IMR-90 (cell line): ENCODE measurements at regions not wholly inside any gene's neighbourhood (a gene's known extent, or its start where the extent isn't known, plus 50 kb on each side); places are given as distances from the start of the nearest gene placed in this dataset.

Source experiments
- ATAC-seq: fragments of 200-7000 bp; cut with Tn5 transposase; 2 replicates; pipeline ENCODE4 v1.9.1; 2020; ENCODE audit warnings: low read depth, mild to moderate bottlenecking, moderate library complexity
- BruUV-seq: library from RNA; stranded (reverse); fragments of 400-500 nt; replicated peaks from 2 replicates; lab custom pipeline; 2021; lab: Mats Ljungman, UMichigan
- CTCF ChIA-PET: fragments of 300-600 bp; formaldehyde crosslinking; extraction: SDS; loops from one replicate; lab custom pipeline; 2021; ENCODE audit warnings: antibody characterized with exemption; lab: Yijun Ruan, JAX
- POLR2A ChIA-PET: fragments of 300-600 bp; sonication (Branson Sonifier 250); formaldehyde crosslinking; loops from one replicate; lab custom pipeline; 2022; ENCODE audit warnings: antibody characterized with exemption; ENCODE audit not compliant: unreplicated experiment; lab: Charles Lee
- DNase-seq: peaks from one replicate; pipeline ENCODE4 v3.0.0; 2013
- H2AFZ ChIP-seq: replicated peaks from 2 replicates; pipeline ENCODE3; 2013; ENCODE audit warnings: low read length, mild to moderate bottlenecking; ENCODE audit not compliant: poor library complexity
- H2AK5ac ChIP-seq: 2 replicates; pipeline ENCODE4 v1.6.1; 2013; ENCODE audit warnings: low read depth, low read length, inconsistent platforms
- H2AK9ac ChIP-seq: replicated peaks from 2 replicates; pipeline ENCODE3; 2013; ENCODE audit warnings: mild to moderate bottlenecking, low read depth, low read length, moderate library complexity; ENCODE audit not compliant: poor library complexity
- H2BK120ac ChIP-seq: 2 replicates; pipeline ENCODE4 v1.6.1; 2013; ENCODE audit warnings: low read depth, low read length, inconsistent platforms
- H2BK15ac ChIP-seq: 3 replicates; pipeline ENCODE4 v1.6.1; 2013; ENCODE audit warnings: low read depth, low read length, inconsistent platforms
- H2BK20ac ChIP-seq: 2 replicates; pipeline ENCODE4 v1.6.1; 2013; ENCODE audit warnings: low read depth, mild to moderate bottlenecking, inconsistent platforms, low read length, moderate library complexity
- H2BK5ac ChIP-seq: 2 replicates; pipeline ENCODE4 v1.6.1; 2013; ENCODE audit warnings: mild to moderate bottlenecking, low read depth, low read length, inconsistent platforms; ENCODE audit not compliant: poor library complexity, severe bottlenecking
- H3K14ac ChIP-seq: replicated peaks from 2 replicates; pipeline ENCODE4 v1.6.1; 2013; ENCODE audit warnings: low read depth, low read length, inconsistent platforms
- H3K18ac ChIP-seq: 2 replicates; pipeline ENCODE4 v1.6.1; 2013; ENCODE audit warnings: low read depth, low read length, control low read depth
- H3K23ac ChIP-seq: 2 replicates; pipeline ENCODE4 v1.6.1; 2013; ENCODE audit warnings: low read depth, low read length, inconsistent platforms
- H3K27ac ChIP-seq: 2 replicates; pipeline ENCODE4 v1.5.1; 2013; ENCODE audit warnings: mild to moderate bottlenecking, control low read depth, low read length; ENCODE audit not compliant: insufficient read depth
- H3K27me3 ChIP-seq: 2 replicates; pipeline ENCODE4 v1.6.1; 2013; ENCODE audit warnings: low read length; ENCODE audit not compliant: control insufficient read depth, insufficient read depth
- H3K36me3 ChIP-seq: 2 replicates; pipeline ENCODE4 v1.6.1; 2013; ENCODE audit warnings: low read length, mixed read lengths; ENCODE audit not compliant: control insufficient read depth, insufficient read depth
- H3K4ac ChIP-seq: 2 replicates; pipeline ENCODE4 v1.6.1; 2013; ENCODE audit warnings: low read depth, low read length, inconsistent platforms
- H3K4me1 ChIP-seq: 2 replicates; pipeline ENCODE4 v1.6.1; 2013; ENCODE audit warnings: low read length, mixed read lengths; ENCODE audit not compliant: control insufficient read depth, insufficient read depth
- H3K4me2 ChIP-seq: 2 replicates; pipeline ENCODE4 v1.6.1; 2013; ENCODE audit warnings: low read depth, mild to moderate bottlenecking, control low read depth, low read length, moderate library complexity
- H3K4me3 ChIP-seq: 2 replicates; pipeline ENCODE4 v1.5.1; 2013; ENCODE audit warnings: low read depth, mild to moderate bottlenecking, control low read depth, low read length, moderate library complexity; ENCODE audit not compliant: insufficient read depth
- H3K56ac ChIP-seq: 2 replicates; pipeline ENCODE4 v1.6.1; 2013; ENCODE audit warnings: low read length, inconsistent platforms; ENCODE audit not compliant: insufficient read depth; ENCODE audit errors: extremely low read depth
- H3K79me1 ChIP-seq, 2 experiments: 2 replicates each; pipeline ENCODE4 v1.6.1; 2013; ENCODE audit warnings: low read length in 2 of 2, inconsistent platforms in 1 of 2, low read depth in 1 of 2
- H3K9ac ChIP-seq: 2 replicates; pipeline ENCODE4 v1.6.1; 2013; ENCODE audit warnings: low read depth, low read length, control low read depth
- H3K9me1 ChIP-seq: 2 replicates; pipeline ENCODE4 v1.6.1; 2013; ENCODE audit warnings: low read length, inconsistent platforms; ENCODE audit not compliant: insufficient read depth
- H3K9me3 ChIP-seq: 2 replicates; pipeline ENCODE4 v1.6.1; 2013; ENCODE audit warnings: low read length; ENCODE audit not compliant: control insufficient read depth, insufficient read depth
- H4K20me1 ChIP-seq: 2 replicates; pipeline ENCODE4 v1.6.1; 2013; ENCODE audit warnings: low read length, inconsistent platforms; ENCODE audit not compliant: insufficient read depth
- H4K5ac ChIP-seq: 2 replicates; pipeline ENCODE4 v1.6.1; 2013; ENCODE audit warnings: mild to moderate bottlenecking, low read depth, low read length, control low read depth
- H4K8ac ChIP-seq, 2 experiments: 2 replicates each; pipeline ENCODE4 v1.6.1; 2013; ENCODE audit warnings: low read depth in 2 of 2, low read length in 2 of 2, control low read depth in 1 of 2, inconsistent platforms in 1 of 2
- H4K91ac ChIP-seq: 2 replicates; pipeline ENCODE4 v1.6.1; 2013; ENCODE audit warnings: low read depth, low read length, inconsistent platforms; ENCODE audit not compliant: insufficient read depth
- BHLHE40 ChIP-seq: fragments of 150-350 bp; IDR thresholded peaks from 2 replicates; pipeline ENCODE4 v1.6.1; 2016; ENCODE audit warnings: mild to moderate bottlenecking, low read depth, low read length
- CEBPB ChIP-seq: IDR thresholded peaks from 2 replicates; pipeline ENCODE4 v1.6.1; 2012; ENCODE audit warnings: low read depth, low read length, improper control_type of control experiment
- CHD1 ChIP-seq: IDR thresholded peaks from 2 replicates; pipeline ENCODE4 v1.6.1; 2012; ENCODE audit warnings: low read depth, low read length, improper control_type of control experiment
- CTCF ChIP-seq: conservative IDR thresholded peaks from 2 replicates; pipeline ENCODE4 v1.5.1; 2012; ENCODE audit warnings: mild to moderate bottlenecking, low read depth, low read length, improper control_type of control experiment
- ELK1 ChIP-seq: fragments of 150-350 bp; IDR thresholded peaks from 2 replicates; pipeline ENCODE4 v1.6.1; 2016; ENCODE audit warnings: low read depth, mild to moderate bottlenecking, low read length, moderate library complexity, borderline replicate concordance
- FOS ChIP-seq: fragments of 150-350 bp; IDR thresholded peaks from 2 replicates; pipeline ENCODE4 v1.6.1; 2016; ENCODE audit warnings: low read depth, low read length
- MAFK ChIP-seq: IDR thresholded peaks from 2 replicates; pipeline ENCODE4 v1.6.1; 2012; ENCODE audit warnings: low read depth, low read length, improper control_type of control experiment
- MAZ ChIP-seq: IDR thresholded peaks from 2 replicates; pipeline ENCODE4 v1.6.1; 2012; ENCODE audit warnings: low read depth, mild to moderate bottlenecking, low read length, improper control_type of control experiment, moderate library complexity, borderline replicate concordance
- MXI1 ChIP-seq: IDR thresholded peaks from 2 replicates; pipeline ENCODE4 v1.6.1; 2012; ENCODE audit warnings: low read depth, mild to moderate bottlenecking, low read length, moderate library complexity, borderline replicate concordance
- NFE2L2 ChIP-seq: fragments of 150-350 bp; IDR thresholded peaks from 2 replicates; pipeline ENCODE4 v1.6.1; 2016; ENCODE audit warnings: low read depth, mild to moderate bottlenecking, low read length
- POLR2A ChIP-seq: IDR thresholded peaks from 2 replicates; pipeline ENCODE4 v1.6.1; 2012; ENCODE audit warnings: mild to moderate bottlenecking, low read depth, low read length
- RAD21 ChIP-seq: IDR thresholded peaks from 2 replicates; pipeline ENCODE4 v1.6.1; 2012; ENCODE audit warnings: low read length, improper control_type of control experiment
- RCOR1 ChIP-seq: IDR thresholded peaks from 2 replicates; pipeline ENCODE4 v1.6.1; 2012; ENCODE audit warnings: mild to moderate bottlenecking, low read length, improper control_type of control experiment; ENCODE audit not compliant: insufficient replicate concordance
- RFX5 ChIP-seq: IDR thresholded peaks from 2 replicates; pipeline ENCODE4 v1.8.0; 2012; ENCODE audit warnings: low read depth, mild to moderate bottlenecking, low read length, moderate library complexity
- SMC3 ChIP-seq: fragments of 150-350 bp; IDR thresholded peaks from 2 replicates; pipeline ENCODE4 v1.6.1; 2016; ENCODE audit warnings: low read depth, mild to moderate bottlenecking, antibody characterized with exemption, low read length, moderate library complexity
- USF2 ChIP-seq: fragments of 150-350 bp; IDR thresholded peaks from 2 replicates; pipeline ENCODE4 v1.6.1; 2017; ENCODE audit warnings: mild to moderate bottlenecking, antibody characterized with exemption, low read length, low read depth
- WGBS, 2 experiments: methylation state at CpG; one replicate each; pipeline versions ENCODE4 v1.1.5 to v1.1.7; 2013; ENCODE audit warnings: missing lambda C conversion rate in 2 of 2; ENCODE audit not compliant: insufficient read length in 1 of 2; ENCODE audit errors: extremely low coverage in 2 of 2; 5-methylcytosine and 5-hydroxymethylcytosine counted together
- dilution Hi-C: fragments of 300-500 bp; cut with HindIII; formaldehyde crosslinking; loops from one replicate; pipeline ENCODE4 v1.14.3; 2018; ENCODE audit warnings: low sequenced_read_pairs; ENCODE audit not compliant: unreplicated experiment
- in situ Hi-C: fragments of 300-500 bp; cut with MboI; formaldehyde crosslinking; loops from 3 replicates; pipeline ENCODE4 v1.14.3; 2019; ENCODE audit warnings: low sequenced_read_pairs, inconsistent platforms, mixed read lengths
- intact Hi-C: fragments of 100-400 bp; cut with micrococcal nuclease; formaldehyde crosslinking; loops from 2 replicates; pipeline ENCODE4 v1.10.0; 2022

- Histone ChIP-seq H2BK20ac (no peak overlapping the region), H4K8ac (no peak overlapping the region), H2BK15ac (no peak overlapping the region), H3K9me3 (no peaks in the 10 kb centered on the region), H3K36me3 (no peaks in the 10 kb centered on the region), H2AK5ac (no peak overlapping the region), H4K91ac (no peak overlapping the region), H3K9me1 (no peaks in the 10 kb centered on the region), H4K5ac (no peak overlapping the region), H3K27me3 (no peaks in the 10 kb centered on the region), H4K20me1 (no peaks in the 10 kb centered on the region), H3K9ac (no peak overlapping the region), H2AK9ac (no peak overlapping the region), H3K18ac (no peak overlapping the region), H3K23ac (no peak overlapping the region), H3K4me1 (no peaks in the 10 kb centered on the region), H2AFZ (no peak overlapping the region), H3K14ac (no peak overlapping the region), H3K27ac (no peak overlapping the region), H3K4me2 (no peak overlapping the region), H3K79me1 (no peaks in the 10 kb centered on the region), H3K56ac (no peak overlapping the region), H2BK120ac (no peak overlapping the region), H3K4me3 (no peak overlapping the region), H2BK5ac (no peak overlapping the region), H3K4ac (no peak overlapping the region)
- ChIA-PET POLR2A (no interaction called here), CTCF (no interaction called here)
- BruUV-seq = no TSS peak
- in situ Hi-C loops (no loop called here), intact Hi-C loops (no loop called here), dilution Hi-C loops (no loop called here)
- no peak for DNase-seq
- TF ChIP-seq POLR2A (no peak), CHD1 (no peak), MAZ (no peak), RCOR1 (no peak), USF2 (no peak), RAD21 (no peak), MXI1 (no peak), MAFK (no peak), SMC3 (no peak), FOS (no peak), BHLHE40 (no peak), ELK1 (no peak), NFE2L2 (no peak), CTCF (no peak), CEBPB (no peak), RFX5 (no peak)
- no CpG with 5 or more reads among the region's 4 CpGs for WGBS, 2 experiments
- ATAC-seq = no peak
Measured at GRCh38 chr9:120210274-120210673, 369.7 kb downstream of the CDK5RAP2 start.
